ENCODE measurements at regions not wholly inside any gene's neighbourhood (a gene's known extent, or its start where the extent isn't known, plus 50 kb on each side); places are given as distances from the start of the nearest gene placed in this dataset.

GRCh38 chr7:132069306-132069705 lies 507.0 kb downstream of the PLXNA4 start:
- no peak overlapping the region for H3K4me2 ChIP-seq (replicated peaks; ENCODE audit: low read depth, low read length, poor library complexity, severe bottlenecking)
- no peak overlapping the region for H2AFZ ChIP-seq (ENCODE audit: insufficient read depth, low read depth, low read length, poor library complexity, severe bottlenecking)
- POLR2A ChIA-PET: no interaction called here
- H3K4me3 ChIP-seq (ENCODE audit: control extremely low read depth in 1 of 5, extremely low read depth in 1 of 5, insufficient read depth in 1 of 5, low read depth in 2 of 5, low read length in 4 of 5): no peak overlapping the region
- TF ChIP-seq EZH2 (IDR thresholded peaks at IDR 0.05; ENCODE audit: borderline replicate concordance, insufficient read depth, low read depth, low read length, poor library complexity, severe bottlenecking): no peak
- no peak for TF ChIP-seq CTCF (IDR thresholded peaks at IDR 0.05)
- intact Hi-C loops (cut with micrococcal nuclease): no loop called here
- H3K4me1 ChIP-seq (ENCODE audit: control insufficient read depth in 2 of 2, insufficient read depth in 2 of 2, low read length in 2 of 2): no peaks in the 10 kb centered on the region
- no peaks in the 10 kb centered on the region for H3K9me3 Mint-ChIP-seq (ENCODE audit: insufficient read depth)
- ATAC-seq (ENCODE audit: low read depth): no peak
- H4K20me1 ChIP-seq (ENCODE audit: control insufficient read depth, insufficient read depth, low read length, poor library complexity, severe bottlenecking): no peaks in the 10 kb centered on the region
- H3K9me3 ChIP-seq (ENCODE audit: control extremely low read depth in 1 of 3, control insufficient read depth in 2 of 3, insufficient read depth in 1 of 3, low read length in 2 of 3): peaks cover 0 to 6% (median 0%) of the 10 kb centered on the region in 3 donors
- no peaks in the 10 kb centered on the region for H3K4me1 Mint-ChIP-seq
- H3K4me3 Mint-ChIP-seq: no peak overlapping the region
- H3K36me3 ChIP-seq (replicated peaks in 1 of 2; ENCODE audit: control extremely low read depth in 1 of 2, control insufficient read depth in 1 of 2, extremely low read depth in 1 of 2, insufficient read depth in 2 of 2, low read length in 1 of 2): no peaks in the 10 kb centered on the region
- CTCF ChIA-PET: no interaction called here
- no peak overlapping the region for H3K27ac ChIP-seq (ENCODE audit: low read length in 2 of 2)
- no peaks in the 10 kb centered on the region for H3K27me3 ChIP-seq (replicated peaks in 1 of 4; ENCODE audit: control extremely low read depth in 1 of 4, control insufficient read depth in 3 of 4, insufficient read depth in 4 of 4, low read length in 3 of 4)
- 33% methylated on average over 1 of the region's 4 CpGs for WGBS (ENCODE audit: insufficient coverage)
- DNase-seq: no peak
- no peak overlapping the region for H3K9ac ChIP-seq (ENCODE audit: low read length)
- no peaks in the 10 kb centered on the region for H3K79me2 ChIP-seq (ENCODE audit: control insufficient read depth, insufficient read depth, low read length)
- H3K27ac Mint-ChIP-seq: no peak overlapping the region
- H3K27me3 Mint-ChIP-seq: no peaks in the 10 kb centered on the region

GRCh38 chr7:132066761-132067171 lies 509.5 kb downstream of the PLXNA4 start:
- Histone ChIP-seq H3K4me2 (replicated peaks; ENCODE audit: low read depth, low read length, poor library complexity, severe bottlenecking) (no peak overlapping the region), H3K4me1 (ENCODE audit: control insufficient read depth in 2 of 2, insufficient read depth in 2 of 2, low read length in 2 of 2) (no peaks in the 10 kb centered on the region), H3K36me3 (replicated peaks in 1 of 2; ENCODE audit: control extremely low read depth in 1 of 2, control insufficient read depth in 1 of 2, extremely low read depth in 1 of 2, insufficient read depth in 2 of 2, low read length in 1 of 2) (no peaks in the 10 kb centered on the region), H3K27me3 (replicated peaks in 1 of 4; ENCODE audit: control extremely low read depth in 1 of 4, control insufficient read depth in 3 of 4, insufficient read depth in 4 of 4, low read length in 3 of 4) (no peaks in the 10 kb centered on the region), H3K27ac (ENCODE audit: low read length in 2 of 2) (no peak overlapping the region), H4K20me1 (ENCODE audit: control insufficient read depth, insufficient read depth, low read length, poor library complexity, severe bottlenecking) (no peaks in the 10 kb centered on the region), H3K9ac (ENCODE audit: low read length) (no peak overlapping the region), H2AFZ (ENCODE audit: insufficient read depth, low read depth, low read length, poor library complexity, severe bottlenecking) (no peak overlapping the region), H3K4me3 (ENCODE audit: control extremely low read depth in 1 of 5, extremely low read depth in 1 of 5, insufficient read depth in 1 of 5, low read depth in 2 of 5, low read length in 4 of 5) (no peak overlapping the region), H3K79me2 (ENCODE audit: control insufficient read depth, insufficient read depth, low read length) (no peaks in the 10 kb centered on the region), H3K9me3 (ENCODE audit: control extremely low read depth in 1 of 3, control insufficient read depth in 2 of 3, insufficient read depth in 1 of 3, low read length in 2 of 3) (peaks cover 0 to 6% (median 0%) of the 10 kb centered on the region in 3 donors)
- DNase-seq (no peak), ATAC-seq (ENCODE audit: low read depth) (no peak)
- H3K27me3 Mint-ChIP-seq: no peaks in the 10 kb centered on the region
- intact Hi-C loops (cut with micrococcal nuclease): no loop called here
- H3K4me3 Mint-ChIP-seq: no peak overlapping the region
- ChIA-PET CTCF (no interaction called here), POLR2A (no interaction called here)
- TF ChIP-seq CTCF (IDR thresholded peaks at IDR 0.05): no peak
- TF ChIP-seq EZH2 (IDR thresholded peaks at IDR 0.05; ENCODE audit: borderline replicate concordance, insufficient read depth, low read depth, low read length, poor library complexity, severe bottlenecking): no peak
- no peaks in the 10 kb centered on the region for H3K9me3 Mint-ChIP-seq (ENCODE audit: insufficient read depth)
- no peaks in the 10 kb centered on the region for H3K4me1 Mint-ChIP-seq
- WGBS (ENCODE audit: insufficient coverage): 86% methylated on average over 10 of the region's 12 CpGs
- no peak overlapping the region for H3K27ac Mint-ChIP-seq
